Activated CD4-positive, alpha-beta memory T cell treated with anti-CD3 and anti-CD28 coated beads for 36 hours (primary cell): ENCODE measurements at regions not wholly inside any gene's neighbourhood (a gene's known extent, or its start where the extent isn't known, plus 50 kb on each side); places are given as distances from the start of the nearest gene placed in this dataset.

Source experiments
- CTCF ChIA-PET: fragments of 350-600 bp; sonication (Branson Sonifier 250); formaldehyde crosslinking; loops from one replicate; lab custom pipeline; 2021; ENCODE audit warnings: antibody characterized with exemption, inconsistent platforms; lab: Charles Lee
- POLR2A ChIA-PET: fragments of 350-600 bp; sonication (Branson Sonifier 250); formaldehyde crosslinking; loops from one replicate; lab custom pipeline; 2021; ENCODE audit warnings: antibody characterized with exemption; lab: Charles Lee
- DNase-seq: peaks from one replicate; pipeline ENCODE4 v3.0.0-alpha.2; 2020
- H3K27ac Mint-ChIP-seq: one replicate; pipeline ENCODE4 v1.8.0; 2021; ENCODE audit warnings: mixed read lengths
- H3K27me3 Mint-ChIP-seq: one replicate; pipeline ENCODE4 v1.8.0; 2021; ENCODE audit warnings: mixed read lengths
- H3K36me3 Mint-ChIP-seq: one replicate; pipeline ENCODE4 v1.8.0; 2021; ENCODE audit warnings: mixed read lengths
- H3K4me1 Mint-ChIP-seq: one replicate; pipeline ENCODE4 v1.8.0; 2021; ENCODE audit warnings: low read depth, mixed read lengths
- H3K4me3 Mint-ChIP-seq: one replicate; pipeline ENCODE4 v1.8.0; 2021; ENCODE audit warnings: mild to moderate bottlenecking, mixed read lengths
- H3K9me3 Mint-ChIP-seq: one replicate; pipeline ENCODE4 v1.8.0; 2021; ENCODE audit warnings: mixed read lengths
- intact Hi-C: fragments of 100-400 bp; cut with micrococcal nuclease; formaldehyde crosslinking; loops from one replicate; pipeline ENCODE4 v1.15.1; 2023

- intact Hi-C loops, result no loop called here
- Mint-ChIP-seq H3K4me1 (no peaks in the 10 kb centered on the region), H3K27ac (no peak overlapping the region), H3K36me3 (no peaks in the 10 kb centered on the region), H3K9me3 (peaks cover 9% of the 10 kb centered on the region), H3K27me3 (no peaks in the 10 kb centered on the region), H3K4me3 (no peak overlapping the region)
- ChIA-PET POLR2A (no interaction called here), CTCF (no interaction called here)
- no peak for DNase-seq
Measured at GRCh38 chr14:28406196-28406595, 360.4 kb upstream of the FOXG1 start.

GRCh38 chr14:28407031-28407825 is 359.4 kb upstream of the FOXG1 start:
- Mint-ChIP-seq H3K27ac (no peak overlapping the region), H3K27me3 (no peaks in the 10 kb centered on the region), H3K36me3 (no peaks in the 10 kb centered on the region), H3K4me1 (no peaks in the 10 kb centered on the region), H3K9me3 (peaks cover 9% of the 10 kb centered on the region), H3K4me3 (no peak overlapping the region)
- ChIA-PET POLR2A (no interaction called here), CTCF (no interaction called here)
- intact Hi-C loops, result no loop called here
- no peak for DNase-seq

- peaks cover 12% of the 10 kb centered on the region for H3K9me3 Mint-ChIP-seq
Measured at GRCh38 chr14:28407996-28408395, 358.6 kb upstream of the FOXG1 start.

GRCh38 chr14:28412077-28412476 is 354.5 kb upstream of the FOXG1 start:
- Mint-ChIP-seq H3K9me3 (peaks cover 14% of the 10 kb centered on the region), H3K27ac (no peak overlapping the region), H3K4me1 (no peaks in the 10 kb centered on the region), H3K36me3 (no peaks in the 10 kb centered on the region), H3K27me3 (no peaks in the 10 kb centered on the region), H3K4me3 (no peak overlapping the region)
- CTCF ChIA-PET, result no interaction called here
- DNase-seq, result no peak
- intact Hi-C loops, result no loop called here
- POLR2A ChIA-PET, result no interaction called here

More at GRCh38 chr14:28407996-28408395, 358.6 kb upstream of the FOXG1 start:
- no peak overlapping the region for H3K27ac Mint-ChIP-seq
- intact Hi-C loops, result no loop called here
- no peak overlapping the region for H3K4me3 Mint-ChIP-seq
- no peaks in the 10 kb centered on the region for H3K4me1 Mint-ChIP-seq
- ChIA-PET POLR2A (no interaction called here), CTCF (no interaction called here)
- no peaks in the 10 kb centered on the region for H3K27me3 Mint-ChIP-seq
- DNase-seq, result no peak
- no peaks in the 10 kb centered on the region for H3K36me3 Mint-ChIP-seq

- H3K9me3 Mint-ChIP-seq, result peaks cover 18% of the 10 kb centered on the region
- no peak overlapping the region for H3K27ac Mint-ChIP-seq
- H3K4me3 Mint-ChIP-seq, result no peak overlapping the region
- POLR2A ChIA-PET, result no interaction called here
- no peaks in the 10 kb centered on the region for H3K27me3 Mint-ChIP-seq
- no peaks in the 10 kb centered on the region for H3K4me1 Mint-ChIP-seq
- intact Hi-C loops, result no loop called here
- no peak for DNase-seq
- CTCF ChIA-PET, result no interaction called here
- no peaks in the 10 kb centered on the region for H3K36me3 Mint-ChIP-seq
Measured at GRCh38 chr14:28426960-28427359, 339.6 kb upstream of the FOXG1 start.

- CTCF ChIA-PET, result no interaction called here
- Mint-ChIP-seq H3K9me3 (peaks cover 25% of the 10 kb centered on the region), H3K36me3 (no peaks in the 10 kb centered on the region), H3K4me1 (no peaks in the 10 kb centered on the region), H3K4me3 (no peak overlapping the region), H3K27me3 (no peaks in the 10 kb centered on the region), H3K27ac (no peak overlapping the region)
- no peak for DNase-seq
- intact Hi-C loops, result no loop called here
- POLR2A ChIA-PET, result no interaction called here
Measured at GRCh38 chr14:28436821-28437220, 329.8 kb upstream of the FOXG1 start.

- no peaks in the 10 kb centered on the region for H3K27me3 Mint-ChIP-seq
- CTCF ChIA-PET, result no interaction called here
- POLR2A ChIA-PET, result no interaction called here
- peaks cover 31% of the 10 kb centered on the region for H3K9me3 Mint-ChIP-seq
- H3K4me3 Mint-ChIP-seq, result no peak overlapping the region
- no peak for DNase-seq
- intact Hi-C loops, result no loop called here
- H3K4me1 Mint-ChIP-seq, result no peaks in the 10 kb centered on the region
- H3K36me3 Mint-ChIP-seq, result no peaks in the 10 kb centered on the region
- no peak overlapping the region for H3K27ac Mint-ChIP-seq
Measured at GRCh38 chr14:28461389-28461788, 305.2 kb upstream of the FOXG1 start.

- intact Hi-C loops, result no loop called here
Measured at GRCh38 chr14:28467611-28468010, 299.0 kb upstream of the FOXG1 start.

GRCh38 chr14:28468191-28469151 is 298.1 kb upstream of the FOXG1 start:
- intact Hi-C loops, result no loop called here
- POLR2A ChIA-PET, result no interaction called here
- Mint-ChIP-seq H3K36me3 (no peaks in the 10 kb centered on the region), H3K27ac (no peak overlapping the region), H3K4me3 (no peak overlapping the region), H3K4me1 (no peaks in the 10 kb centered on the region), H3K27me3 (no peaks in the 10 kb centered on the region), H3K9me3 (peaks cover 27% of the 10 kb centered on the region)
- no peak for DNase-seq
- CTCF ChIA-PET, result no interaction called here

More at GRCh38 chr14:28467611-28468010, 299.0 kb upstream of the FOXG1 start:
- no peak for DNase-seq
- Mint-ChIP-seq H3K9me3 (peaks cover 30% of the 10 kb centered on the region), H3K27ac (no peak overlapping the region), H3K36me3 (no peaks in the 10 kb centered on the region), H3K4me1 (no peaks in the 10 kb centered on the region), H3K4me3 (no peak overlapping the region), H3K27me3 (no peaks in the 10 kb centered on the region)
- CTCF ChIA-PET, result no interaction called here
- POLR2A ChIA-PET, result no interaction called here

GRCh38 chr14:28482251-28483040 is 284.1 kb upstream of the FOXG1 start:
- intact Hi-C loops, result no loop called here
- Mint-ChIP-seq H3K4me1 (no peaks in the 10 kb centered on the region), H3K27ac (no peak overlapping the region), H3K27me3 (no peaks in the 10 kb centered on the region), H3K36me3 (no peaks in the 10 kb centered on the region), H3K9me3 (peaks cover 9% of the 10 kb centered on the region), H3K4me3 (no peak overlapping the region)
- ChIA-PET POLR2A (no interaction called here), CTCF (no interaction called here)
- no peak for DNase-seq

- intact Hi-C loops, result no loop called here
- ChIA-PET POLR2A (no interaction called here), CTCF (no interaction called here)
- Mint-ChIP-seq H3K4me1 (no peaks in the 10 kb centered on the region), H3K9me3 (peaks cover 13% of the 10 kb centered on the region), H3K36me3 (no peaks in the 10 kb centered on the region), H3K27me3 (no peaks in the 10 kb centered on the region), H3K4me3 (no peak overlapping the region), H3K27ac (no peak overlapping the region)
- DNase-seq, result no peak
Measured at GRCh38 chr14:28483506-28483905, 283.1 kb upstream of the FOXG1 start.

- intact Hi-C loops, result no loop called here
Measured at GRCh38 chr14:28488684-28489083, 277.9 kb upstream of the FOXG1 start.

More at GRCh38 chr14:28488684-28489083, 277.9 kb upstream of the FOXG1 start:
- Mint-ChIP-seq H3K4me3 (no peak overlapping the region), H3K36me3 (no peaks in the 10 kb centered on the region), H3K4me1 (no peaks in the 10 kb centered on the region), H3K9me3 (peaks cover 24% of the 10 kb centered on the region), H3K27me3 (no peaks in the 10 kb centered on the region), H3K27ac (no peak overlapping the region)
- DNase-seq, result no peak
- ChIA-PET POLR2A (no interaction called here), CTCF (no interaction called here)
